ENCODE measurements at regions not wholly inside any gene's neighbourhood (a gene's known extent, or its start where the extent isn't known, plus 50 kb on each side); places are given as distances from the start of the nearest gene placed in this dataset.

DNA sequence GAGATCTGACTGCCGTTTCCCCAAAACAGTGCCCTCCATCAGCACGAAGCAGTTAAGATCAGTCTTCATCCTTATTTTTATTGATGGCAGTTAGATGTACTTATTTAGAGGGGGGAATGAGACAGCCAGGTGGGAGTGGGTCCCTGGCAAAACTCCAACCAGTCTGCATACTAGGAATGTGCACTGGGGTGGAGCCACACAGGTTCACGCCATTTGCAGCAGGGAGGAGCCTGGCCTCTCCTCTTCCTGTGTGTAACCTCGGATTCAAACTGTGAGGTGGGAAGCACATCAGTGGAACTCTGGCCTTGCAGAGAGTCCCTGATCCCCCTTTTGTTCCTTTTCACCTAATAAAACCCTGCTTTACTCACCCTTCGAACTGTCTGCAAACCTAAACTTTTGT is 987.7 kb upstream of the GRIA3 start:
- H4K20me1 ChIP-seq (ENCODE audit: insufficient read depth, low read length) = no peaks in the 10 kb centered on the region
- no peak for TF ChIP-seq EZH2phosphoT487 (IDR thresholded peaks at IDR 0.05; ENCODE audit: low read depth)
- TF ChIP-seq, protein P1, sequence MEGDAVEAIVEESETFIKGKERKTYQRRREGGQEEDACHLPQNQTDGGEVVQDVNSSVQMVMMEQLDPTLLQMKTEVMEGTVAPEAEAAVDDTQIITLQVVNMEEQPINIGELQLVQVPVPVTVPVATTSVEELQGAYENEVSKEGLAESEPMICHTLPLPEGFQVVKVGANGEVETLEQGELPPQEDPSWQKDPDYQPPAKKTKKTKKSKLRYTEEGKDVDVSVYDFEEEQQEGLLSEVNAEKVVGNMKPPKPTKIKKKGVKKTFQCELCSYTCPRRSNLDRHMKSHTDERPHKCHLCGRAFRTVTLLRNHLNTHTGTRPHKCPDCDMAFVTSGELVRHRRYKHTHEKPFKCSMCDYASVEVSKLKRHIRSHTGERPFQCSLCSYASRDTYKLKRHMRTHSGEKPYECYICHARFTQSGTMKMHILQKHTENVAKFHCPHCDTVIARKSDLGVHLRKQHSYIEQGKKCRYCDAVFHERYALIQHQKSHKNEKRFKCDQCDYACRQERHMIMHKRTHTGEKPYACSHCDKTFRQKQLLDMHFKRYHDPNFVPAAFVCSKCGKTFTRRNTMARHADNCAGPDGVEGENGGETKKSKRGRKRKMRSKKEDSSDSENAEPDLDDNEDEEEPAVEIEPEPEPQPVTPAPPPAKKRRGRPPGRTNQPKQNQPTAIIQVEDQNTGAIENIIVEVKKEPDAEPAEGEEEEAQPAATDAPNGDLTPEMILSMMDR (IDR thresholded peaks at IDR 0.05; ENCODE audit: low read depth, low read length) = no peak
- H3K9me3 ChIP-seq (ENCODE audit: insufficient read depth, low read length) = no peaks in the 10 kb centered on the region
- H3K27ac ChIP-seq (ENCODE audit: low read length) = no peak overlapping the region
- H3K27me3 ChIP-seq (ENCODE audit: low read depth, low read length) = no peaks in the 10 kb centered on the region
- no peaks in the 10 kb centered on the region for H3K36me3 ChIP-seq (replicated peaks; ENCODE audit: low read depth, low read length)
- no peaks in the 10 kb centered on the region for H3K79me2 ChIP-seq (ENCODE audit: low read length)
- no peak overlapping the region for H3K4me3 ChIP-seq (ENCODE audit: low read length)
- H2AFZ ChIP-seq (ENCODE audit: low read depth, low read length) = no peak overlapping the region
- no peak overlapping the region for H3K4me2 ChIP-seq (ENCODE audit: low read length)
- no peak overlapping the region for H3K9ac ChIP-seq (ENCODE audit: low read length)
- H3K4me1 ChIP-seq (ENCODE audit: low read length) = no peaks in the 10 kb centered on the region

DNA sequence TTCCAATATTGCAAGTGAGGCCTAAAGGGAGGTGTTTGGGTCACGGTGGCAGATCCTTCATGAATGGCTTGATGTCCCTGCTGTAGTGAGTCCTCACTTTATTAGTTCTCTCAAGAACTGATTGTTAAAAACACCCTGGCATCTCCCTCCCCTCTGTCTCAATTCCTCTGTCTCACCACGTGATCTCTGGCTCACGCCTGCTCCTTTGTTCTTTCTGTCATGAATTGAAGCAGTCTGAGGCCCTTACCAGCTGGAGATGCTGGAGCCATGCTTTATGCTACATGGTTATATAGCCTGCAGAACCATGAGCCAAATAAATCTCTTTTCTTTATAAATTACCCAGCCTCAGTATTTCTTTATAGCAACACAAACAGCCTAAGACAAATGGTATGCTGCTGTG is 980.7 kb upstream of the GRIA3 start:
- Histone ChIP-seq H3K4me1 (ENCODE audit: low read length) (no peaks in the 10 kb centered on the region), H3K36me3 (replicated peaks; ENCODE audit: low read depth, low read length) (no peaks in the 10 kb centered on the region), H3K4me3 (ENCODE audit: low read length) (no peak overlapping the region), H3K4me2 (ENCODE audit: low read length) (no peak overlapping the region), H4K20me1 (ENCODE audit: insufficient read depth, low read length) (no peaks in the 10 kb centered on the region), H3K79me2 (ENCODE audit: low read length) (no peaks in the 10 kb centered on the region), H3K9me3 (ENCODE audit: insufficient read depth, low read length) (no peaks in the 10 kb centered on the region), H2AFZ (ENCODE audit: low read depth, low read length) (no peak overlapping the region), H3K9ac (ENCODE audit: low read length) (no peak overlapping the region), H3K27ac (ENCODE audit: low read length) (no peak overlapping the region), H3K27me3 (ENCODE audit: low read depth, low read length) (no peaks in the 10 kb centered on the region)
- TF ChIP-seq, protein P1 (IDR thresholded peaks at IDR 0.05; ENCODE audit: low read depth, low read length) = no peak
- TF ChIP-seq EZH2phosphoT487 (IDR thresholded peaks at IDR 0.05; ENCODE audit: low read depth) = no peak

DNA sequence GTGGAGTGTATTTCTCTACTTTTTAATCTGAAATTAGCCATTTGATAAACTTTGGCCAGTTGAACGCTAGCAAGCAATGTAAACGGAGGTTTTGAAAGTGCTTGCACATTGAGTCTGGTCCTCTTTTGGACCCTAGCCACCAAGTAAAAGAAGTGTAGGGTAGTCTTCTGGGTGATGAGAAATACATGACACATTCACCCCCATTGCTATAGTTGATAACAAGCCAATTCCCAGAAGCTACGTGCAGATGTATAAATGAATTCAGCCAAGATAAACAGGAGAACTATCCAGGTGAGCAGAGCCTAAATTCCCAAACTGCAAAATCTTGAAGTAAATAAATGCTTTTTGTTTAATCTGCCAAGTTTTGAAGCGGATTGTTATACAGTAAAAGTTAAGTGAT is 965.4 kb upstream of the GRIA3 start:
- Histone ChIP-seq H3K36me3 (replicated peaks; ENCODE audit: low read depth, low read length) (no peaks in the 10 kb centered on the region), H3K79me2 (ENCODE audit: low read length) (no peaks in the 10 kb centered on the region), H3K27ac (ENCODE audit: low read length) (no peak overlapping the region), H3K4me2 (ENCODE audit: low read length) (no peak overlapping the region), H2AFZ (ENCODE audit: low read depth, low read length) (no peak overlapping the region), H3K4me1 (ENCODE audit: low read length) (no peaks in the 10 kb centered on the region), H4K20me1 (ENCODE audit: insufficient read depth, low read length) (no peaks in the 10 kb centered on the region), H3K9ac (ENCODE audit: low read length) (no peak overlapping the region), H3K9me3 (ENCODE audit: insufficient read depth, low read length) (no peaks in the 10 kb centered on the region), H3K27me3 (ENCODE audit: low read depth, low read length) (no peaks in the 10 kb centered on the region), H3K4me3 (ENCODE audit: low read length) (no peak overlapping the region)
- no peak for TF ChIP-seq EZH2phosphoT487 (IDR thresholded peaks at IDR 0.05; ENCODE audit: low read depth)
- TF ChIP-seq, protein P1 (IDR thresholded peaks at IDR 0.05; ENCODE audit: low read depth, low read length) = no peak

DNA sequence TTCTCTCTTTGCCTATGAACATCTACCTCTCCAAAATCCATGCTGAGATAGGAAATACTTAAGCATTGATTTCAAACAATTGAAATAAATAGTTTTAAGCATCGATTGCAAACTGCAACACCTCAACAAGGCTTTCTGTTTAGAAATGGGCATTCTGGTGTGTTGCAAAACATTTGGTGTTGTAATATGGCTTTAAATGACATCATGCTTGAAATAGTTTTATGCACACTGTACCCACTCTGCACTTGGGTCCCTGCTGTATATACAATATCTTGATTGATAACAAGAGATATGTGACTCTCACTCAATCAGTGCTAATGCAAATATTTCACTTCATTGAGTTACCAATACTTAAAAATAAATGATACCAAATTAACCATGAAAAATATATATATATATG is 964.9 kb upstream of the GRIA3 start:
- Histone ChIP-seq H3K36me3 (replicated peaks; ENCODE audit: low read depth, low read length) (no peaks in the 10 kb centered on the region), H3K4me1 (ENCODE audit: low read length) (no peaks in the 10 kb centered on the region), H3K27me3 (ENCODE audit: low read depth, low read length) (no peaks in the 10 kb centered on the region), H3K4me3 (ENCODE audit: low read length) (no peak overlapping the region), H3K4me2 (ENCODE audit: low read length) (no peak overlapping the region), H2AFZ (ENCODE audit: low read depth, low read length) (no peak overlapping the region), H3K27ac (ENCODE audit: low read length) (no peak overlapping the region), H3K9ac (ENCODE audit: low read length) (no peak overlapping the region), H3K79me2 (ENCODE audit: low read length) (no peaks in the 10 kb centered on the region), H4K20me1 (ENCODE audit: insufficient read depth, low read length) (no peaks in the 10 kb centered on the region), H3K9me3 (ENCODE audit: insufficient read depth, low read length) (no peaks in the 10 kb centered on the region)
- TF ChIP-seq, protein P1 (IDR thresholded peaks at IDR 0.05; ENCODE audit: low read depth, low read length) = no peak
- TF ChIP-seq EZH2phosphoT487 (IDR thresholded peaks at IDR 0.05; ENCODE audit: low read depth) = no peak
